ENCODE measurements at regions not wholly inside any gene's neighbourhood (a gene's known extent, or its start where the extent isn't known, plus 50 kb on each side); places are given as distances from the start of the nearest gene placed in this dataset.

DNA sequence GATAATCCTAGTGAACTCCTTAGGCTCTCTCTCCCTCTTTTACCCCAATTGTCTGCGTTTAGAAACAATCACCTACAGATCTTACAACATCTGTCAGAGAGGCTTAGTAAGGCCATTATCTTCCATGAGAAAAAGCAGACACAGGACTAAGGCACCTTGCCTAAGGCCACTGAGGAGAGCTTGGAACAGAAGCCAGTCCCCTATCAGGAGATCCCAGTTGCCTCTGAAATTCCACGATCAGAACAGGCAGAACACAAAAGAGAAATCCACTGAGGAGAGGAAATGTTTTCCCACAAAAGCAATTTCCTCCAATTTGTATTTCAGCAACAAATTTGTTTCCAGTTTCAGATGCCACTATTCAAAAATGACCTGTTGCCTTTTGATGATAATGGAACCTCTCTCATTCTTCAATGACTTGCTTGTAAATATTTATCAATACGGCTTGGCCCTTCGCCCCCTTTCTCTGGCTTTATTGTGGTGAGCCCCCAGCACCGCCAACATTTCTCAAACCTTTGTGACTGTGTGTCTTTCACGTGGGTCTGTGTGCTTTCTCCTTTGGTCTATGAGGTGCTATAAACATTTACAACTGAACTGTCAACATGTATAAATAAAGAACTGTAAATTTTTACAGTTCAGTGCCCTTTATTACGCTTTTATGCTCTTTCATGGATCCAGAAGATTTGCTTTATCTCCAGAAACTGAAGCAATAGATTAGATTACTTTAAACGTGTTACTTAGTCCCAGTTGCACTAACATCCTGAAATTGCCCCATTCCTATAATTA, 187.8 kb upstream of the PHACTR1 start:
- TF ChIP-seq POLR2AphosphoS5 (IDR thresholded peaks at IDR 0.05), result no peak
- TF ChIP-seq, protein P1, sequence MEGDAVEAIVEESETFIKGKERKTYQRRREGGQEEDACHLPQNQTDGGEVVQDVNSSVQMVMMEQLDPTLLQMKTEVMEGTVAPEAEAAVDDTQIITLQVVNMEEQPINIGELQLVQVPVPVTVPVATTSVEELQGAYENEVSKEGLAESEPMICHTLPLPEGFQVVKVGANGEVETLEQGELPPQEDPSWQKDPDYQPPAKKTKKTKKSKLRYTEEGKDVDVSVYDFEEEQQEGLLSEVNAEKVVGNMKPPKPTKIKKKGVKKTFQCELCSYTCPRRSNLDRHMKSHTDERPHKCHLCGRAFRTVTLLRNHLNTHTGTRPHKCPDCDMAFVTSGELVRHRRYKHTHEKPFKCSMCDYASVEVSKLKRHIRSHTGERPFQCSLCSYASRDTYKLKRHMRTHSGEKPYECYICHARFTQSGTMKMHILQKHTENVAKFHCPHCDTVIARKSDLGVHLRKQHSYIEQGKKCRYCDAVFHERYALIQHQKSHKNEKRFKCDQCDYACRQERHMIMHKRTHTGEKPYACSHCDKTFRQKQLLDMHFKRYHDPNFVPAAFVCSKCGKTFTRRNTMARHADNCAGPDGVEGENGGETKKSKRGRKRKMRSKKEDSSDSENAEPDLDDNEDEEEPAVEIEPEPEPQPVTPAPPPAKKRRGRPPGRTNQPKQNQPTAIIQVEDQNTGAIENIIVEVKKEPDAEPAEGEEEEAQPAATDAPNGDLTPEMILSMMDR (IDR thresholded peaks at IDR 0.05), result no peak
- TF ChIP-seq POLR2A (IDR thresholded peaks at IDR 0.05), result no peak
- TF ChIP-seq EP300 (IDR thresholded peaks at IDR 0.05), result no peak

Measured in suprapubic skin (tissue), 4 donors.